K562 (cell line): ENCODE measurements at regions not wholly inside any gene's neighbourhood (a gene's known extent, or its start where the extent isn't known, plus 50 kb on each side); places are given as distances from the start of the nearest gene placed in this dataset.

Experiments
- ARID1B ChIP-seq: fragments of 450-650 bp; IDR thresholded peaks from 2 replicates; pipeline ENCODE4 v1.6.1; 2016; ENCODE audit warnings: antibody characterized with exemption, mild to moderate bottlenecking, inconsistent platforms
- BACH1 ChIP-seq: fragments of 200-800 bp; sonication (Bioruptor generic); IDR thresholded peaks from 2 replicates; pipeline ENCODE4 v1.6.1; 2016; ENCODE audit warnings: missing genetic modification characterization, missing compliant biosample characterization
- BHLHE40 ChIP-seq: IDR thresholded peaks from 2 replicates; pipeline ENCODE4 v1.6.1; 2011; ENCODE audit warnings: low read length, improper control_type of control experiment
- CEBPG ChIP-seq, 3 experiments: fragments of 200-800 bp in 1 of 3; sonication (Bioruptor generic) in 1 of 3; sonication (generic) in 1 of 3; formaldehyde crosslinking in 1 of 3; IDR thresholded peaks in 2 of 3; conservative IDR thresholded peaks in 1 of 3; 2 replicates each; pipeline versions ENCODE4 v1.6.1 to v1.8.0; 2016 to 2022; ENCODE audit warnings: missing compliant biosample characterization in 2 of 3, missing genetic modification characterization in 2 of 3, mild to moderate bottlenecking in 1 of 3, missing genetic modification reagents in 1 of 3
- FOSL1 ChIP-seq: fragments of 200-800 bp; sonication (Bioruptor generic); conservative IDR thresholded peaks from 2 replicates; pipeline ENCODE4 v1.6.1; 2016; ENCODE audit warnings: missing genetic modification characterization, missing compliant biosample characterization
- NEUROD1 ChIP-seq: fragments of 150-350 bp; IDR thresholded peaks from 2 replicates; pipeline ENCODE4 v1.6.1; 2014; ENCODE audit warnings: borderline replicate concordance, low read length, low read depth; ENCODE audit not compliant: partially characterized antibody
- NR2C1 ChIP-seq, 2 experiments: fragments of 450-650 bp; IDR thresholded peaks; 2 replicates each; pipeline ENCODE4 v1.6.1; 2017; ENCODE audit warnings: mild to moderate bottlenecking in 2 of 2, antibody characterized with exemption in 1 of 2, inconsistent platforms in 1 of 2, missing compliant biosample characterization in 1 of 2, missing genetic modification characterization in 1 of 2
- NR2C2 ChIP-seq, 2 experiments: fragments of 200-800 bp in 1 of 2; sonication (Bioruptor generic) in 1 of 2; sonication (generic) in 1 of 2; formaldehyde crosslinking in 1 of 2; IDR thresholded peaks; 2 replicates each; pipeline versions ENCODE4 v1.6.1 to v1.8.0; 2016 to 2022; ENCODE audit warnings: mild to moderate bottlenecking in 1 of 2, missing compliant biosample characterization in 1 of 2, missing genetic modification characterization in 1 of 2, missing genetic modification reagents in 1 of 2
- PHF8 ChIP-seq: fragments of 200-600 bp; sonication (generic); IDR thresholded peaks from 2 replicates; pipeline ENCODE4 v1.6.1; 2012; ENCODE audit warnings: mixed run types, mild to moderate bottlenecking, inconsistent platforms, low read length, moderate library complexity, borderline replicate concordance
- POLR2G ChIP-seq: fragments of 200-400 bp; formaldehyde crosslinking; IDR thresholded peaks from 2 replicates; pipeline ENCODE4 v1.6.1; 2017; ENCODE audit warnings: low read depth, mild to moderate bottlenecking, antibody characterized with exemption, low read length, moderate library complexity
- RCOR1 ChIP-seq, 2 experiments: IDR thresholded peaks; 2 replicates each; pipeline ENCODE4 v1.6.1; 2012; ENCODE audit warnings: low read depth in 2 of 2, low read length in 2 of 2, borderline replicate concordance in 1 of 2, improper control_type of control experiment in 1 of 2
- ZFP36 ChIP-seq: fragments of 150-350 bp; IDR thresholded peaks from 2 replicates; pipeline ENCODE4 v1.6.1; 2018; ENCODE audit warnings: low read length, low read depth; ENCODE audit not compliant: partially characterized antibody
- ZNF232 ChIP-seq: sonication (generic); formaldehyde crosslinking; IDR thresholded peaks from 2 replicates; pipeline ENCODE4 v1.8.0; 2022; ENCODE audit warnings: mild to moderate bottlenecking, missing genetic modification reagents
- ZNF695 ChIP-seq: fragments of 450-650 bp; formaldehyde crosslinking; IDR thresholded peaks from 2 replicates; pipeline ENCODE4 v1.4.0; 2020; ENCODE audit warnings: mild to moderate bottlenecking, moderate library complexity
- TF ChIP-seq, protein P1 (sequence below), 2 experiments: fragments of 450-650 bp in 1 of 2; sonication (generic) in 1 of 2; formaldehyde crosslinking in 1 of 2; IDR thresholded peaks in 1 of 2; conservative IDR thresholded peaks in 1 of 2; 2 replicates each; pipeline versions ENCODE4 v1.6.1 to v1.8.1; 2016 to 2023; ENCODE audit warnings: mild to moderate bottlenecking in 2 of 2, moderate library complexity in 2 of 2, inconsistent platforms in 1 of 2, missing genetic modification reagents in 1 of 2
- TF ChIP-seq, protein P2 (sequence below), 2 experiments: IDR thresholded peaks; 2 replicates each; pipeline ENCODE4 v1.6.1; 2011; ENCODE audit warnings: borderline replicate concordance in 1 of 2, control low read depth in 1 of 2, low read depth in 1 of 2, low read length in 1 of 2, mild to moderate bottlenecking in 1 of 2, mixed read lengths in 1 of 2, moderate library complexity in 1 of 2; ENCODE audit not compliant: insufficient read depth in 1 of 2, insufficient read length in 1 of 2, poor library complexity in 1 of 2, severe bottlenecking in 1 of 2; ENCODE audit errors: extremely low read depth in 1 of 2

DNA sequence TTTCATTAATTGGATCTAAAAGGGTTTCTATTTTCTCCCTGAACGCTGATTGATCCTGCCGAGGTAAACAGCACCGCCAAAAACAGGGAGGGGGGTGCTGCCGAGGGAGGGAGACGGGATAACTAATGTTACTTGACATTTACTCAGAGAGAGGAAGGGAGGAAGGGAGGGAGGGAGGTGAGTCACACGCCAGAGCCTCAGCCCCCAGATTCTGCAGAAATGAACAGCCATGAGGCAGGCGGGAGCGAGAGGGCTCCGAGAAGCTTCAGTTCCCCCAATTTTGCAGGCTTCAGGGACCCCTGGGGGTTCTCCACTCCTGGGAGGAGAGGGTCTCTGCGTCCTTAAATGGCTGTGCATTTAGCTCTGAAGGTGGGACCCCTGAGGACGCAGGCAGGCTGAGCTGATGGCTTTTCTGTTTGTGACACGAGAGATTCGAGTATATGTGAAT lies 59.1 kb upstream of the IER5L start (continued):
- TF ChIP-seq POLR2G (0 out of 2 replicates have a peak, but pooled peaks have one; percentile 35), NR2C2 (CRISPR knock-in tag; IDR thresholded peaks at IDR 0.05) (no peak), NR2C2 (tag; IDR thresholded peaks at IDR 0.05) (no peak), PHF8 (peak; percentile 35; the same call in 1 of the 2 replicates), FOSL1 (tag) (peak; percentile 94), RCOR1 (IDR thresholded peaks at IDR 0.05; ENCODE audit: borderline replicate concordance in 1 of 2, low read depth in 2 of 2, low read length in 2 of 2) (peak in 1 of 2 experiments; percentile 67; a peak in 2 of 4 replicates), CEBPG (CRISPR knock-in tag; IDR thresholded peaks at IDR 0.05) (peak; percentile 58; the same call in 1 of the 2 replicates), CEBPG (tag; conservative IDR thresholded peaks at IDR 0.05 in 1 of 2, IDR thresholded peaks at IDR 0.05 in 1 of 2) (no peak), NEUROD1 (peak; percentile 45), ARID1B (peak; percentile 79), BHLHE40 (peak; percentile 23; the same call in 1 of the 2 replicates), ZNF232 (CRISPR knock-in tag) (no peak), ZNF695 (CRISPR knock-in tag) (no peak), BACH1 (no peak), NR2C1 (IDR thresholded peaks at IDR 0.05) (no peak), NR2C1 (tag; IDR thresholded peaks at IDR 0.05) (no peak), ZFP36 (no peak)
- TF ChIP-seq, protein P1, sequence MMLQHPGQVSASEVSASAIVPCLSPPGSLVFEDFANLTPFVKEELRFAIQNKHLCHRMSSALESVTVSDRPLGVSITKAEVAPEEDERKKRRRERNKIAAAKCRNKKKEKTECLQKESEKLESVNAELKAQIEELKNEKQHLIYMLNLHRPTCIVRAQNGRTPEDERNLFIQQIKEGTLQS (IDR thresholded peaks at IDR 0.05), result peak; percentile 87
- TF ChIP-seq, protein P1 (CRISPR knock-in tag; conservative IDR thresholded peaks at IDR 0.05), result no peak
- TF ChIP-seq, protein P2, sequence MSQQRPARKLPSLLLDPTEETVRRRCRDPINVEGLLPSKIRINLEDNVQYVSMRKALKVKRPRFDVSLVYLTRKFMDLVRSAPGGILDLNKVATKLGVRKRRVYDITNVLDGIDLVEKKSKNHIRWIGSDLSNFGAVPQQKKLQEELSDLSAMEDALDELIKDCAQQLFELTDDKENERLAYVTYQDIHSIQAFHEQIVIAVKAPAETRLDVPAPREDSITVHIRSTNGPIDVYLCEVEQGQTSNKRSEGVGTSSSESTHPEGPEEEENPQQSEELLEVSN (IDR thresholded peaks at IDR 0.05; ENCODE audit: borderline replicate concordance in 1 of 2, extremely low read depth in 1 of 2, insufficient read depth in 1 of 2, insufficient read length in 1 of 2, low read depth in 1 of 2, low read length in 1 of 2, poor library complexity in 1 of 2, severe bottlenecking in 1 of 2), result peak in 1 of 2 experiments; percentile 62
